ENCODE measurements at regions not wholly inside any gene's neighbourhood (a gene's known extent, or its start where the extent isn't known, plus 50 kb on each side); places are given as distances from the start of the nearest gene placed in this dataset.
"Not testable (repeated sequence)": the region's sequence is repeated elsewhere in the genome, so short reads cannot be mapped to it uniquely, and the experiment has no call there.

DNA sequence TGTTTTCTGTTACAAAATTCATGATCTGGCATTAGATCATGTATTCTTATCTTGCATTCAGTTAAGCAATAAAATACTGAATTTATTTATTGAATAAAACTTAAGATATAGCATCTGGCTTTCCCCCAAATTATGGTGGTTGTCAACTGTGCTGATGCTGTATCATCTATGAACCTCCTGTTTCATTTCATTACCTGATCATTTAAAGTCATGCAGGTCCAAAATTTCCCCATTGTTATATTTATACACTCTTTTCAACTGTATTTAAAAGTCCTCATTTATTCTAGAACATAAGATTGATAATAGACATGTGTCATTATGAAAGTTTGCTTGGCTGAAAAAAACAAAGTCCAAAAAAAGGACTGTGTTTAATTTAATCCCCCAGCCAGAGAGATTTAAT, 627.4 kb upstream of the ADGRB3 start:
- DNase-seq: no peak

DNA sequence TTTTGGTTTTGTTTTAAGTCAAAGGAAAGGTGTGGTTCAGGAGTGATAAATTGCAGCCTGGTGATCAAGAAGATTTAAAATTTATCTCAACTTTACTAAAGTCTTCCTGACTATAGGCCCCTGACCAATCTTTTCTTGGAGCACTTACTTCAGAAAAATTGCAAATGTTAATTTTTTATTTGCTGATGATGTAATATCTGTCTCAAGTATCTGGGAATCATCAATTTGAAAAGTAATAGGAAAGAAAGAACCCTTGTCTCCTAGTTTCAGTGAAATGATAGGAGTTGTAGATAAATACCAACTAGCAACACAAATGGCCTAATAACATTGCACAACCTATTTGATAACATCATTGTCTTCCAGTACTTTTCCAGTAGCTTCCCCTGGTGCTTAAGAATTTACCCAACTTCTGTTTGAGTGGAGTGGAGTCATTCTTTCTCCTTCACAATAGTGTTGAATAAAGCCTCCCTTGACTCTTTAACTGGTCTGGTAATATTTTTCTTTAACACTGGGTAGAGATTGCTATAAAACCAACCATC, 648.3 kb upstream of the ADGRB3 start:
- no peak for DNase-seq

DNA sequence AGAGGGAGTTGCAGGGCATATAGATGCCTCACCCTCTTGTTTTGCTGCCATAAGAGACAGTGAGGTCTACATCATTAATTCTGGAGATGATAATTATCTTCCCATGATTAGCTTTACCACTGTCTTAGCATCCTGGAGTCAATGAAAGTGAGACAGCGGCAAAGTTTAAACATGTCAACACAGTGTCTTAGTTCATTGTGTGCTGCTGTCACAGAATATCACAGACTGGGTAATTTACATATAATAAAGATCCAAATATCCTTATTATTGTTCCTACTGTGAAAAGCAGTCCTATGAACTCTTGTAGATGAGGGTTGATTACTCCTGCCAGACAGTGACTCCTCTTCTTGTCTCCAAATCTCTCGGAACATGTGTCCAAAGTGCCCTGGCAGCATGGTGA, 658.6 kb upstream of the ADGRB3 start:
- DNase-seq: no peak

DNA sequence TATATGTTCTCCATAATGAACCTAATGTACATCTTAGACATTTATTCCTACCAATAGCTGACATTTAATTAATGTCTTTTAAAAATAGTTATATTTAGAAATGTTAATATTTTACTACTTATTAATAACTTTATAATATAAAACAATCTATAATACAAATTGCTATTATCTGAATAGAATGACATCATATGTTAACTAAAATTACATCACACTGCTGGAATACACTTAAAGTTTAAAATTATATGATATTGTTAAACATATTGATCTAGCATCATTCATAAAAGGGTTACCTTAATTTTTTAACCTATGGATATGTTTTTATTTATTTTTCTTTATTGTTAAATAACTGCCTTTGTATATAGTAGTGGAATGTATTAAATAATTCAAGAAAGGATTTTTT, 660.2 kb upstream of the ADGRB3 start:
- no peak for DNase-seq

DNA sequence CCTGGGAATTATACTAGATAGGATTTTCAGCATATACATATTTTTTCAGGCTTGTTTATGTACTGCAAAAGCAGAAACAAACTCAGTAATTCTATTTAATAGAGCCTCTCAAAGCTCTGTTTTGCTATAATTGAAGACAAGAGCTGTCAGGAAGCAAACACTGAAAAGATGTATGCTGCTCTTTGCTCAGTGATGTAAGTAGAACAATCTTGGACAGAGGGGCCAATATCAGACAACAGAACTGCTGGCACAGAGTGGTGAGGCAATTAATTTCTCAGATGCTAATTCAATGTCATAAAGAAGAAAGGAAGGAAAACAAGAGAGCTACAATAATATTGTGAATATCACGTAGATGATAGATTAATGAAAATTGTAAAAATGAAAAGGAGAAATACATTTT, 663.3 kb upstream of the ADGRB3 start:
- DNase-seq: no peak

DNA sequence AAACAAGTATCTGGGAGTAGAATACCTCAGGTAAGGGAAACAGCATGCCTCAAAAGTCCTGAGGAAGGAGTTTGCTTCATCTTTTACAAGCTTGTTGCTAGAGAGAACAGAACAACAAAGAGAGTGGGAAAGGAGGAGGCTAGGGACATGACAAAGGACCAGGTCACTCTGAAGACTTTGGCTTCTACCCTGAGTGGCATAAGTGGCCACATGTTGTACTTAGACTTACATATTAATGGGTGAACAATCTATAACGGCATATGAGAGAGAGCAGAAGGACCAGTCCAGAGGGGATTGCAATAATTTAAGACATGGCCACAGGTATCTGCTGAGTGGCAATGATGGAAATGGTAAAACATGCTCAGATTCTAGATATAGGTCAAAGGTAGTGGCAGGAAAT, 668.3 kb upstream of the ADGRB3 start:
- no peak for DNase-seq

DNA sequence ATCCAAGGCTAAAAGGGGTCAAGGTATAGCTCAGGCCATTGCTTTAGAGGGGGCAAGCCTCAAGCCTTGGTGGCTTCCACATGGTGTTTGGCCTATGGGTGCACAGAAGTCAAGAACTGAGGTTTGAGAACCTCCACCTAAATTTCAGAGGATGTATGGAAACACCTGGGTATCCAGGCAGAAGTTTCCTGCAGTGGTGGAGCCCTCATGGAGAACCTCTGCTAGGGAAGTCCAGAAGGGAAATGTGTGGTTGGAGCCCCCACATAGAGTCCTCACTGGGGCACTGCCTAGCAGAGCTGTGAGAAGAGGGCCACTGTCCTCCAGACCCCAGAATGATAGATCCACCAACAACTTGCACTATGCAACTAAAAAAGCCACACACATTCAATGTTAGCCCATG, 678.7 kb upstream of the ADGRB3 start:
- DNase-seq: no peak

DNA sequence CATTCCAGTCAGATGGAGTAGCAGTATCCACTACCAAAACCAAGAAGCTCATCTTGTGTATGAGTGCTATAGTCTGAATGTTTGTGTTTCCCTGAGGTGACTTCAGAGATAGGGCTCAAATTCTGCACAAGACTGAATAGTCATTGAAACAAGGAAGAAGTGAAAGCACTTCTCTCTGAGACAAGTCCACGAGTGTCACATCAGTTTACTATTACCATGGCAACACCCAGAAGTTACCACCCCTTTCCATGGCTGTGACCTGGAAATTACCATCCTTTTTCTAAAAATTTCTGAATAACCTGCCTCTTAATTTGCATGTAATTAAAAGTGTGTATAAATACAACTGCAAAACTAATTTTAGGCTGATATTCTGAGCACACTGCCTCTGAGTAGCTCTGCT, 682.1 kb upstream of the ADGRB3 start:
- no peak for DNase-seq

DNA sequence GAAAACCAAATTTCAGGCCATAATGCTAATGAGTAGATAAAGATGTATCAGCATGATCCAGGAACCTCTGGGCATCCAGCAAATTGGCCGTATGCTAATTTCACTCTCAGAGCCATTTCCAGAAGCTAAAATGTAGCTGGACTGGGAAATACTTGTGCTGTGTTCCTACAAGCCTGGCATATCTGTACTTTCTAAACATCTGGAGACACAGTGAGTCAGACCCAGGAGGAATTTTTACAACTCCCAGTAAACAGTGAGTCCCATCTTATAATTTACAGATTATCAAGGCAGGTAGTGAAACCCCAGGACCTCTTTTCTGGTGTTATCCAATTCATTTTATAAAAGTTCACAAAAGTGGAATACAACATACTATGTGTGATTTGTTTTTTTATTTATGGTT, 683.0 kb upstream of the ADGRB3 start:
- no peak for DNase-seq

DNA sequence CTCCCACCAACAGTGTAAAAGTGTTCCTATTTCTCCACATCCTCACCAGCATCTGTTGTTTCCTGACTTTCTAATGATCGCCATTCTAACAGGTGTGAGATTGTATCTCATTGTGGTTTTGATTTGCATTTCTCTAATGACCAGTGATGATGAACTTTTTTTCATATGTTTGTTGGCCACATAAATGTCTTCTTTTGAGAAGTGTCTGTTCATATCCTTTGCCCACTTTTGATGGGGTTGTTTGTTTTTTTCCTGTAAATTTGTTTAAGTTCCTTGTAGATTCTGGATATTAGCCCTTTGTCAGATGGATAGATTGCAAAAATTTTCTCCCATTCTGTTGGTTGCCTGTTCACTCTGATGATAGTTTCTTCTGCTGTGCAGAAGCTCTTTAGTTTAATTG, 687.3 kb upstream of the ADGRB3 start:
- not testable (repeated sequence) for DNase-seq

DNA sequence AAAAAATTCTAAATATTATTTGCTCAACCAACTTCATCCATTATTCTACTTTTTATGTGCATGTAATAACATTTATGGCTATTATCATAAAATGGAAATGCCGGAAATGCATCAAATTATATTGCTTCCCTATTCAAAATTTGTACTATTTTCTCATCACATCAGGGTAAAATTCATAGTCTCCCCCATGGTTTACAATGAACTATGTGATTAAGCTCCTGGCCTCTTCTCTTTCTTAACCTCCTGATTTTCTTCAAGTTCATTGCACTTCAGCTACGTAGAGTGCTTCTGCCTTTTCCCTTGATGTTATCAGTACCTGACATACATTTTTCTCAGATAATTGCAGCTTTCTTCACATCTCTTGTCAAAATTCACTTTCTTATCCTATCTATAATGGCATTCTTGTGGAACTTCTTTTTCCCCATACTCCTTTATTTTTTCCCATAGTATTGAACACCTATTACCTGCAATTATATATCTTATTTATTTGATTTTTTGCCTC, 699.1 kb upstream of the ADGRB3 start:
- DNase-seq: no peak

DNA sequence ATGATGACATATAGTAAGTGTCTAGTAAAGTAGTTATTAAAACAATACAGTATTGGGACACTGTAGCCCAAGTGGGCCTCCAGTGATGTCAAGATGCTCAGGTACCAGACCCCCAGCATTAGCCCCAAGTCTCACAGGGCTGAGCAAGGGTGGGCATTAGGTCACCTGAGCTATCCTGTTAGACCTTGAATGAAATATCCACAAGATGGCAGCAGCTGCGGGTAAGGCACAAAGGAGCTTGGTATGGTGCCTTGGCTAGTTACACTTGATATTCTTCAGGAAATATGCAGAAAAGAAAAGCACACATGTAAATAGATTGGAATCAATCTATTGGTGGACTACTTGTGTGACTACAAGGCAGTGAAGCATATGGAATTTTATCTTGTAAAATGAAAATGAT, 701.8 kb upstream of the ADGRB3 start:
- DNase-seq: peak; percentile 0

DNA sequence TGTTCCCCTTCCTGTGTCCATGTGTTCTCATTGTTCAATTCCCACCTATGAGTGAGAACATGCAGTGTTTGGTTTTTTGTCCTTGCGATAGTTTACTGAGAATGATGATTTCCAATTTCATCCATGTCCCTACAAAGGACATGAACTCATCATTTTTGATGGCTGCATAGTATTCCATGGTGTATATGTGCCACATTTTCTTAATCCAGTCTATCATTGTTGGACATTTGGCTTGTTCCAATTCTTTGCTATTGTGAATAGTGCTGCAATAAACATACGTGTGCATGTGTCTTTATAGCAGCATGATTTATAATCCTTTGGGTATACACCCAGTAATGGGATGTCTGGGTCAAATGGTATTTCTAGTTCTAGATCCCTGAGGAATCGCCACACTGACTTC, 712.5 kb upstream of the ADGRB3 start:
- DNase-seq: not testable (repeated sequence)

DNA sequence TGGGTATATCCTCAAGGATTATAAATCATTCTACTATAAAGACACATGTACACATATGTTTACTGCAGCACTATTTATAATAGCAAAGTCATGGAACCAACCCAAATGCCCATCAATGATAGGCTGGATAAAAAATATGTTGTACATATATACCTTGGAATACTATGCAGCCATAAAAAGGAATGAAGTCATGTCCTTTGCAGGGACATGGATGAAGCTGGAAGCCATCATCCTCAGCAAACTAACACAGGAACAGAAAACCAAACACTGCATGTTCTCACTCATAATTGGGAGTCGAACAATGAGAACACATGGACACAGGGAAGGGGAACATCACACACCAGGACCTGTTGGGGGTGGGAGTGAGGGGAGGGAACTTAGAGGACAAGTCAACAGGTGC, 715.0 kb upstream of the ADGRB3 start:
- not testable (repeated sequence) for DNase-seq

DNA sequence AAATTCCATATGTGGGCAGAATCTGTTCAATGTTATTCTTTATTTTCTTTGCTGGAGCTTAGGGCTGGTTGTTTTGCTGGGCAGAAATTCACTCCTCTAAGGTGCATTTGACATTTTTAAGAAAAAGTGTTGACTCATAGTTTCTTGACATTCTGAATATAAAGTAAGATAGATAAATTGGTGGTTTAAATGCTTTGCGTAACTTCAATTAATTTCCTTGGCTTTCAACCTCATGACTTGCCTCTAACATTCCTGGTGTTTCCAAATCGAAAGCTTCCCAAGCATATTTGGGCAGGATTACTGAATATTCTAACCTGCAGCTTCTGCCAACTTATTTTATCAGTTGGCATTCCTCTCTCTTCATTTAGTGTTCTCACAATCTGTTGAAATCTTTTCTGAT, 718.7 kb upstream of the ADGRB3 start:
- no peak for DNase-seq

DNA sequence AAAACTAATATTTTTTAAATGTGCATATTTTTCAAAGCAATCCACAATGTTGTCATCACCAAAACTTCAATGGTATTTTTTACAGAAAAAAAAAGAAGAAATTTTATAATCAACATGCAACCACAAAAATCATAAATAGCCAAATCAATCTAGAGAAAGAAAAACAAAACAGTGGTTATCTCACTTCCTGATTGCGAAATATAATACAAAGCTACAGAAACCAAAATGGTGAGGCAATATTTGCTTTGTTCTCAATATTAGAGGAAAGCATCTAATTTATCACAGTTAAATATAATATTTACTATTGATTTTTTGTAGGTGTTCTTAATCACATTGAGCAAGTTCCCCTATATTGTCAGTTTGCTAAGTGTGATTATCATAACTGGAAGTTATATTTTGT, 720.7 kb upstream of the ADGRB3 start:
- DNase-seq: peak; percentile 20

DNA sequence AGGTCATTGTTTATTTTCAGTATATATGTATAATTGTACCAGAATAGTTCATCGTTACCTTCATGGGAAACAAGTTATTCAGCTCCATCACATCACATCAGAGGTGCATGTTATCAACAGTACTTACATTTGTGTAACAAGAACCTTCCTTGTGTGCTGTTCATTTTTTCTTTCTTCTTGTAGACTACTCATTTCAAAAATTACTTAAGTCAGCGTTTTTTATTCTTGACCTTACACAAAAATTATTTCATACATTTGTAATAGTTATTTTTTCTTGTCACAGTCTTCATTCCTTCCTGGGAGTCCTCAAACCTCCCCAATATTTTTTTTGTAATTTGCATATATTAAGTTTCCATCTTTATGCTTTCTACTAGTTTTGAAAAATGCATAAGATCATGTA, 725.7 kb upstream of the ADGRB3 start:
- DNase-seq: no peak

DNA sequence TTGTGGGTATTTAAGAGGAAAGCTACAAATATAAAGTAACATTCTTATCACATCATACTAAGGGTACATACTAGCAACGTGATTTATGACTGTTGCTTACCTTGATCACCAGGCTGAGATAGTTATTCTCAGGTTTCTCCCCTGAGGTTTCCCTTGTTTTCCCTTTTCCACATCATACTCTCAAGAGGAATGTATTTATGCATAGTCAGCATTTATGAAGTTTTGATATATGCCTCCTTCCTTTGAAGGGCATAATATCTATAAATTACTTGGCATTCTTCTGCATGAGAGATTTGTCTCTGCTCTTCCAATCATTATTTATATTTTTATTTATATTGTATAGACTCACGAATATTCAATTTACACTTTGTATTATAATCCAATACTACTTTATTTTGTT, 726.7 kb upstream of the ADGRB3 start:
- no peak for DNase-seq

DNA sequence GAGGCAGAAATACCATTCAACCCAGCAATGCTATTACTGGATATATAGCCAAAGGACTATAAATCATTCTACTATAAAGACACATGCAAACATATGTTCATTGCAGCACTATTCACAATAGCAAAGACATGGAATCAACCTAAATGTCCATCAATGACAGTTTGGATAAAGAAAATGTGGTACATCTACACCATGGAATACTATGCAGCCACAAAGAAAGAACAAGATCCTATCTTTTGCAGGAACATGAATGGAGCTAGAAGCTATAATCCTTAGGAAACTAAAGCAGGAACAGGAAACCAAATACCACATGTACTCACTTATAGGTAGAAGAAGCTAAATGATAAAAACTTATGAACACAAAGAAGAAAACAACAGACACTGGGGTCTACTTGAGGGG, 730.3 kb upstream of the ADGRB3 start:
- DNase-seq: not testable (repeated sequence)

DNA sequence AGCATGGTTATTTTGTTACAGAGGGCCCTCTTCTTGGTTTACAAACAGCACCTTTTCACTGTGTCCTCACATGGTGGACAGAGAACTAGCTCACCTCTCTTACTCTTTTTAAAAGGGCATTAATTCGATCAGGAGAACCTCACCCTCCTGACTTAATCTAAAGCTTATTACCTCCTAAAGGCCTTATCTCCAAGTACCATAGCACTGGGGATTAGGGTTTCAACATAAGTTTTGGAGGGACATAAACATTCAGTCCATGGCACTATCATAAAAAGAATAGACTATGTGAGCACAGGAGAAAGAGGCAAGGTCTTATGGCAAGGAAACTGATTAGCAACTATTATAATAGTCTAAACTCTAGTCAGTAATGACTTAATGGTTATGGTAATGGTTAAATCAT, 736.2 kb upstream of the ADGRB3 start:
- no peak for DNase-seq

DNA sequence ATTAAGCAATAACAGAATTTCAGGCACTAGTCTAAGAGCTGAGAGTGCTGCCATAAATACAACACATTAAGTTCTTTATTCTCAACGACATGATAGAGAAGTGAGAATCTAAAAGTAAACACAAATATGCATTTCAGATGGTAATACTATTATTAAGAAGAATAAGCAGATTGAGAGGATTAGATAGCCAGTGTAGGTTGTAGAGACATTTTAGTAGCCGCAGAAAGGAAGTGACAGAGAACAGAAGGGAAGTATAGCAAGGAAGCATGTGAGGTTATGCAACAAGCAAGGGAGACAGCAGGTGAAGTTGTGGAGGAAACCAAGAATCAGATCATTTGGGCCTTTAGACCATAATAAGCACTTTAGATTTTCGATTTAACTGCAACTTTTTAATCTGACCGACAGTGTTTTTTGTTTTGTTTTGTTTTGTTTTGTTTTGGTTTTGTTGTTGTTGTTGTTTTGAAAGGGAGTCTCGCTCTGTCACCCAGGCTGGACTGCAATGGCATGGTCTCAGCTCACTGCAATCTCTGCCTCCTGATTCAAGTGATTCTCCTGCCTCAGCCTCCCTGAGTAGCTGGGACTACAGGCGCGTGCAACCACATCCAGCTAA, 737.0 kb upstream of the ADGRB3 start:
- DNase-seq: peak; percentile 15

DNA sequence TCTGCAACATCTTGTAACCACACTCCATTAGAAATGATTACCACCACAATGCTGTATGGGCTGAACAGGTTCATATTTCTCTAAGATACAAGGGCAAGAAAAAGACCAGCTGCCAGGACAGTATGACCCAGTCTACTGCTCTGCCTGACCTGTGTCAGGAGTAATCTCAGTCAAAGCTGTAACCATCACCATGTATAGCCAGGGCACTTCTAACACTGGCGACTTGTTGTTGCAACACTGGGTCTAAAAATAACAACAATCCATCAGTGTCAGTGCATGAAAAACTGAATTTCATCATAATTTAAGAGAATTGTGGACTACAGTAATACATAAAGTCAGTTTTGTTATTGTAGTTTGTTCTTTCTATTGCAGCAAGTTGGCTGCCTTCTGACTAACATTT, 738.6 kb upstream of the ADGRB3 start:
- no peak for DNase-seq

DNA sequence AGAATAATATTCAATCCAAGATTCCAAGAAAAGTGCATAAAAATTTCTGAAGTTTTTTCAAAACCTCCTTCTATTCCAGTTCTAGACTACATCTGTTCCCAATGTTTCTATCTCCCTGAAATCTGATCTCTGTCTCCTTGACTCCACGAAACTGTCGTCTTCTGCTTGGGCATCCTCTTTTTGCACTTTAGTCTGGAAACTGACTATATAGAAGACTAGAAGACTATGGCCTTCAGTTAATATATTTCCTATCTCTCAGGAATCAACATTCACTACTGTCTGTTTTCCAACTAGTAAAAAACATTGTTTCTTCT, 745.4 kb upstream of the ADGRB3 start:
- no peak for DNase-seq

DNA sequence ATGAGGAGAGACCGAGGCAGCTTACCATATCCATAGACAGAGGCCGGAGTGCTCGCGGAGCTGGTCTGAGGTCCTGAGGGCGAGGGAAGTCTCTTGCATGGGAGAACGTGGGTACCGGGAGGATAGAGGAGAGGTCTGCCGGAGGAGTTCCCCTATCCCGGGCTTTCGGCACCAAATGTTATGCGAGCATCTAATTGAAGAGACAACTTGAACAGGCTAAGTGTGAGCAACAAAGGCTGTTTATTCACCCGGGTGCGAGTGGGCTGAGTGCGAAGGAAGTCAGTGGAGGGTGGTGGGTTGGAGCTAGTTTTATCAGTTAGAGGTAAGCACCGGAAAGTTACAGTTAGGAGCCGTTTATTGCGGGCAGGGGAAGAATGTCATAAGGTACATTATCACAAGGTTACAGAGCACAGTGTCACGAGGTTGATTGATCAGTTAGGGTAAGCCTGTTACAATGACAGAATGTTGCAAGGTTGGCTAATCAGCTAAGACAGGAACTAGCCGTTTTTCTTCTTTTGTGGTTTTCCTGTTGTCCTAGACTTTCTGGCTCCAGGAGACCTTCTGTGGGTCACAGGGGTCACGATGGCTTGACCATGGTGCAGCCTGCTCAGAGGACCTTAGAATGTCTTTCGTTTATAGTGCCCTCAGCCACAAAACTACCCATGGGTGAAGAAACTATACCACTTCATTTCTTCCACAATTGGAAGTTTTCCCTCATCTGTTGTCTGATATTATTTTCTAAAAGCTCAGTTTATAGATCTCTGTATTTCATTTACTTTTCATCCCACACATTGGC, 746.0 kb upstream of the ADGRB3 start:
- DNase-seq: peak; percentile 70

DNA sequence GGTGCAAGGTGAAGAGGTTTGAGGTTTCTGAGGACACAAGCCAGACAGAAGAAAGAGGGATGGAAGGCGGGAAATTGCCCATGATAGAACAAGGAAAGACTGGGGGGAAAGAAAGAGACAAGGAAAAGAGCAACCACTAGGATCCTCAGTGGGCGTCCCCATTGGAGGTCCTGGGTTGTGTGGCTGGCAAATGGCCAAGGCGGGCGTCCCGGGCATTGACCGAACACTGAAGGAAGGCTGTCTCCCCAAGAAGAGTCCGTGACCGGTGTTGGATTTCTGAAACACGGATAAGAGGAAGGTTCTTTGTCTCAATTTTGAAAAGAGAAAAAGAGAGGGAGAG, 746.6 kb upstream of the ADGRB3 start:
- DNase-seq: no peak
